Parathyroid adenoma (tissue), 2 donors: ENCODE measurements at regions not wholly inside any gene's neighbourhood (a gene's known extent, or its start where the extent isn't known, plus 50 kb on each side); places are given as distances from the start of the nearest gene placed in this dataset.

Experiments
- H2AFZ ChIP-seq: fragments of 300-600 bp; sonication (generic); one replicate; pipeline ENCODE4 v1.7.0; 2017; ENCODE audit warnings: antibody characterized with exemption, mild to moderate bottlenecking
- H3K27ac ChIP-seq: fragments of 300-600 bp; sonication (generic); one replicate; pipeline ENCODE4 v1.7.0; 2017
- H3K27me3 ChIP-seq: fragments of 300-600 bp; sonication (generic); one replicate; pipeline ENCODE4 v1.7.0; 2017; ENCODE audit warnings: low read length; ENCODE audit not compliant: control insufficient read depth, insufficient read depth
- H3K36me3 ChIP-seq: fragments of 300-600 bp; sonication (generic); one replicate; pipeline ENCODE4 v1.7.0; 2017; ENCODE audit warnings: low read length; ENCODE audit not compliant: control insufficient read depth, insufficient read depth
- H3K4me1 ChIP-seq: fragments of 300-600 bp; sonication (generic); one replicate; pipeline ENCODE4 v1.7.0; 2017; ENCODE audit warnings: control low read depth
- H3K4me2 ChIP-seq: fragments of 300-600 bp; sonication (generic); one replicate; pipeline ENCODE4 v1.7.0; 2017; ENCODE audit warnings: low read length
- H3K4me3 ChIP-seq: fragments of 300-600 bp; sonication (generic); one replicate; pipeline ENCODE4 v1.7.0; 2017; ENCODE audit warnings: low read depth, low read length
- H3K79me2 ChIP-seq: fragments of 300-600 bp; sonication (generic); one replicate; pipeline ENCODE4 v1.7.0; 2017; ENCODE audit warnings: control low read depth
- H3K9ac ChIP-seq: fragments of 300-600 bp; sonication (generic); one replicate; pipeline ENCODE4 v1.7.0; 2017; ENCODE audit warnings: mild to moderate bottlenecking
- H3K9me3 ChIP-seq: fragments of 300-600 bp; sonication (generic); one replicate; pipeline ENCODE4 v1.7.0; 2017; ENCODE audit warnings: low read length; ENCODE audit not compliant: control insufficient read depth
- CTCF ChIP-seq: fragments of 300-600 bp; sonication (generic); IDR thresholded peaks from one replicate; pipeline ENCODE4 v1.7.0; 2017; ENCODE audit warnings: antibody characterized with exemption, mild to moderate bottlenecking
- donor health status: primary hyperparathyroidism.

GRCh38 chr5:167638816-167639215, 652.6 kb upstream of the WWC1 start:
- H3K27me3 ChIP-seq = no peaks in the 10 kb centered on the region
- no peak overlapping the region for H3K27ac ChIP-seq
- H3K4me3 ChIP-seq = no peak overlapping the region
- H3K79me2 ChIP-seq = no peaks in the 10 kb centered on the region
- H2AFZ ChIP-seq = no peak overlapping the region
- no peaks in the 10 kb centered on the region for H3K4me1 ChIP-seq
- no peak overlapping the region for H3K9ac ChIP-seq
- no peak for TF ChIP-seq CTCF
- H3K36me3 ChIP-seq = no peaks in the 10 kb centered on the region
- H3K4me2 ChIP-seq = no peak overlapping the region
- no peaks in the 10 kb centered on the region for H3K9me3 ChIP-seq

DNA sequence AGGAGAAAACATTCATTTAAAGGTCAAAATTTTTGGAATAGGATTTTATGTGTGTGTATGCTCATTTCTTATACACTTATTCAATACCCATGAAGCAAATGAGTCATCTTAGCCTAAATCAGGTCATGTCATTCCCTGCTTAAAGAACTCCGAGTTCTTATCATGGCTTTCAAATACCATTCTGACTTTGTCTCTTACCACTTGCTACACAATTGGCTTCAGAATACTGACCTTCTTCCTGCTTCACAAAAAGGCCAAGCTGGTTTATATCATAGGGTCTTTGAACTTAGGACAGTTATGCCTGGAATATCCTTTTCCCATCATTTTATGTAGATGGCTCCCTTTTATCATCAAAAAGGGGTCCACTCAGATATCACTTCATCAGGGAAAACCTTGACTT, 652.2 kb upstream of the WWC1 start:
- no peaks in the 10 kb centered on the region for H3K27me3 ChIP-seq
- no peaks in the 10 kb centered on the region for H3K36me3 ChIP-seq
- no peak overlapping the region for H2AFZ ChIP-seq
- TF ChIP-seq CTCF = no peak
- no peaks in the 10 kb centered on the region for H3K79me2 ChIP-seq
- H3K9ac ChIP-seq = no peak overlapping the region
- H3K27ac ChIP-seq = no peak overlapping the region
- no peaks in the 10 kb centered on the region for H3K4me1 ChIP-seq
- H3K4me3 ChIP-seq = no peak overlapping the region
- no peak overlapping the region for H3K4me2 ChIP-seq
- no peaks in the 10 kb centered on the region for H3K9me3 ChIP-seq

- Histone ChIP-seq H3K27ac (no peak overlapping the region), H3K36me3 (no peaks in the 10 kb centered on the region), H2AFZ (no peak overlapping the region), H3K4me2 (no peak overlapping the region), H3K27me3 (no peaks in the 10 kb centered on the region), H3K9ac (no peak overlapping the region), H3K4me3 (no peak overlapping the region), H3K9me3 (no peaks in the 10 kb centered on the region), H3K79me2 (no peaks in the 10 kb centered on the region), H3K4me1 (no peaks in the 10 kb centered on the region)
- no peak for TF ChIP-seq CTCF
These were observed 651.7 kb upstream of the WWC1 start for GRCh38 chr5:167639766-167640165.

- no peak overlapping the region for H2AFZ ChIP-seq
- H3K4me1 ChIP-seq = no peaks in the 10 kb centered on the region
- H3K79me2 ChIP-seq = no peaks in the 10 kb centered on the region
- no peak overlapping the region for H3K27ac ChIP-seq
- H3K9ac ChIP-seq = no peak overlapping the region
- no peaks in the 10 kb centered on the region for H3K36me3 ChIP-seq
- no peaks in the 10 kb centered on the region for H3K9me3 ChIP-seq
- H3K4me3 ChIP-seq = no peak overlapping the region
- no peak for TF ChIP-seq CTCF
- no peaks in the 10 kb centered on the region for H3K27me3 ChIP-seq
- no peak overlapping the region for H3K4me2 ChIP-seq
These were observed 649.3 kb upstream of the WWC1 start for GRCh38 chr5:167642181-167642580.

GRCh38 chr5:167642779-167643517, 648.5 kb upstream of the WWC1 start:
- no peaks in the 10 kb centered on the region for H3K79me2 ChIP-seq
- no peak overlapping the region for H3K4me2 ChIP-seq
- H3K27me3 ChIP-seq = no peaks in the 10 kb centered on the region
- H3K4me1 ChIP-seq = no peaks in the 10 kb centered on the region
- no peak for TF ChIP-seq CTCF
- no peaks in the 10 kb centered on the region for H3K9me3 ChIP-seq
- no peak overlapping the region for H3K9ac ChIP-seq
- no peak overlapping the region for H3K4me3 ChIP-seq
- no peaks in the 10 kb centered on the region for H3K36me3 ChIP-seq
- H3K27ac ChIP-seq = no peak overlapping the region
- no peak overlapping the region for H2AFZ ChIP-seq
